HCT116 (cell line): ENCODE measurements at regions not wholly inside any gene's neighbourhood (a gene's known extent, or its start where the extent isn't known, plus 50 kb on each side); places are given as distances from the start of the nearest gene placed in this dataset.

Experiments used
- ATAC-seq: fragments of 200-7000 bp; cut with Tn5 transposase; 2 replicates; pipeline ENCODE4 v1.9.1; 2020; ENCODE audit warnings: mild to moderate bottlenecking, moderate library complexity
- BruUV-seq: library from RNA; stranded (reverse); fragments of 400-500 nt; replicated peaks from 2 replicates; lab custom pipeline; 2021; lab: Mats Ljungman, UMichigan
- CTCF ChIA-PET: fragments of 300-600 bp; sonication (Branson Sonifier 250); formaldehyde crosslinking; loops from one replicate; lab custom pipeline; 2021; ENCODE audit warnings: antibody characterized with exemption; lab: Charles Lee
- POLR2A ChIA-PET: fragments of 300-600, 350-600 bp; sonication (Branson Sonifier 250); formaldehyde crosslinking; loops from one replicate; lab custom pipeline; 2021; ENCODE audit warnings: antibody characterized with exemption; lab: Charles Lee
- RAD21 ChIA-PET, 2 experiments: fragments of 300-600 bp; sonication (Branson Sonifier 250); formaldehyde crosslinking; loops; one replicate each; lab custom pipeline; 2023; ENCODE audit warnings: low total read pairs in 2 of 2; ENCODE audit not compliant: uncharacterized antibody in 2 of 2, unreplicated experiment in 2 of 2, low non-redundant PET in 1 of 2; lab: Charles Lee
- DNase-seq: peaks from one replicate; pipeline ENCODE4 v3.0.0-alpha.2; 2010; ENCODE audit warnings: low read depth, low spot score
- H2AFZ ChIP-seq: fragments of 200-600 bp; shearing (Covaris generic), sonication (generic); 2 replicates; pipeline ENCODE4 v1.6.1; 2017; ENCODE audit warnings: low read depth, mixed run types, mixed read lengths, antibody characterized with exemption, low read length; ENCODE audit not compliant: poor library complexity, severe bottlenecking
- H3K27ac ChIP-seq: 2 replicates; pipeline ENCODE4 v1.5.1; 2012; ENCODE audit warnings: low read depth, low read length
- H3K27me3 ChIP-seq: fragments of 200-600 bp; sonication (generic); 2 replicates; pipeline ENCODE4 v1.6.1; 2016; ENCODE audit warnings: mixed run types, low read length, mixed read lengths; ENCODE audit not compliant: insufficient read depth
- H3K36me3 ChIP-seq, 2 experiments: fragments of 200-500 bp in 1 of 2; fragments of 200-600 bp in 1 of 2; sonication (Bioruptor generic) in 1 of 2; sonication (generic) in 1 of 2; 2 replicates each; pipeline versions ENCODE4 v1.5.1 to v1.6.1; 2014 to 2016; ENCODE audit warnings: low read length in 2 of 2, inconsistent platforms in 1 of 2, mixed read lengths in 1 of 2, mixed run types in 1 of 2; ENCODE audit not compliant: insufficient read depth in 2 of 2, control insufficient read depth in 1 of 2
- H3K4me1 ChIP-seq, 2 experiments: fragments of 200-600 bp in 1 of 2; sonication (generic) in 1 of 2; 2 replicates each; pipeline versions ENCODE4 v1.5.1 to v1.6.1; 2012 to 2017; ENCODE audit warnings: low read length in 2 of 2, inconsistent platforms in 1 of 2, mild to moderate bottlenecking in 1 of 2, mixed read lengths in 1 of 2, mixed run types in 1 of 2, moderate library complexity in 1 of 2; ENCODE audit not compliant: insufficient read depth in 2 of 2, control insufficient read depth in 1 of 2
- H3K4me2 ChIP-seq: fragments of 200-600 bp; sonication (generic); 2 replicates; pipeline ENCODE4 v1.6.1; 2017; ENCODE audit warnings: mixed run types, low read length, mixed read lengths
- H3K4me3 ChIP-seq, 2 experiments: fragments of 200-600 bp in 1 of 2; sonication (generic) in 1 of 2; replicated peaks in 1 of 2; 2 replicates each; pipeline ENCODE4 v1.5.1; 2011 to 2016; ENCODE audit warnings: low read length in 2 of 2, control low read depth in 1 of 2, low read depth in 1 of 2, mild to moderate bottlenecking in 1 of 2, mixed read lengths in 1 of 2, mixed run types in 1 of 2
- H3K79me2 ChIP-seq: fragments of 200-600 bp; sonication (generic); 2 replicates; pipeline ENCODE4 v1.6.1; 2017; ENCODE audit warnings: mild to moderate bottlenecking, mixed run types, low read length, moderate library complexity, mixed read lengths; ENCODE audit not compliant: insufficient read depth
- H3K9ac ChIP-seq: fragments of 200-600 bp; sonication (generic); 2 replicates; pipeline ENCODE4 v1.6.1; 2016; ENCODE audit warnings: low read length, mixed read lengths
- H3K9me2 ChIP-seq: fragments of 200-600 bp; sonication (generic), shearing (Covaris generic); 2 replicates; pipeline ENCODE4 v1.6.1; 2017; ENCODE audit warnings: mixed run types, mild to moderate bottlenecking, moderate library complexity; ENCODE audit not compliant: insufficient read depth
- H3K9me3 ChIP-seq, 2 experiments: fragments of 200-500 bp in 1 of 2; fragments of 200-600 bp in 1 of 2; sonication (Bioruptor generic) in 1 of 2; sonication (generic) in 1 of 2; 2 replicates each; pipeline ENCODE4 v1.6.1; 2014 to 2017; ENCODE audit warnings: low read length in 2 of 2, mixed read lengths in 2 of 2, inconsistent platforms in 1 of 2, low read depth in 1 of 2, mild to moderate bottlenecking in 1 of 2, mixed run types in 1 of 2, moderate library complexity in 1 of 2; ENCODE audit not compliant: control insufficient read depth in 1 of 2, insufficient read depth in 1 of 2
- H4K20me1 ChIP-seq: fragments of 200-600 bp; sonication (generic), shearing (Covaris generic); 2 replicates; pipeline ENCODE4 v1.6.1; 2017; ENCODE audit warnings: mixed run types, mild to moderate bottlenecking, moderate library complexity; ENCODE audit not compliant: insufficient read depth
- ATF3 ChIP-seq: IDR thresholded peaks from 2 replicates; pipeline ENCODE4 v1.6.1; 2012
- CBX3 ChIP-seq: IDR thresholded peaks from 2 replicates; pipeline ENCODE4 v1.6.1; 2012; ENCODE audit warnings: low read depth
- CTCF ChIP-seq, 3 experiments: fragments of 200-600 bp in 1 of 3; sonication (generic) in 1 of 3; IDR thresholded peaks in 2 of 3; conservative IDR thresholded peaks in 1 of 3; 2 replicates each; pipeline ENCODE4 v1.5.1; 2012 to 2017; ENCODE audit warnings: low read depth in 2 of 3, low read length in 2 of 3, antibody characterized with exemption in 1 of 3, borderline replicate concordance in 1 of 3, control low read depth in 1 of 3, mild to moderate bottlenecking in 1 of 3, mixed read lengths in 1 of 3, mixed run types in 1 of 3, moderate library complexity in 1 of 3; ENCODE audit not compliant: insufficient read depth in 1 of 3
- EGR1 ChIP-seq: IDR thresholded peaks from 2 replicates; pipeline ENCODE4 v1.6.1; 2012; ENCODE audit warnings: low read depth
- ELF1 ChIP-seq: IDR thresholded peaks from 2 replicates; pipeline ENCODE4 v1.6.1; 2012; ENCODE audit warnings: low read depth, borderline replicate concordance
- EZH2 ChIP-seq: fragments of 200-600 bp; sonication (generic); IDR thresholded peaks from 2 replicates; pipeline ENCODE4 v1.6.1; 2017; ENCODE audit warnings: antibody characterized with exemption, mixed run types
- EZH2phosphoT487 ChIP-seq: fragments of 200-600 bp; IDR thresholded peaks from 2 replicates; pipeline ENCODE4 v1.6.1; 2018; ENCODE audit warnings: antibody characterized with exemption, borderline replicate concordance
- JUND ChIP-seq: IDR thresholded peaks from 2 replicates; pipeline ENCODE4 v1.6.1; 2012
- POLR2A ChIP-seq: IDR thresholded peaks from 2 replicates; pipeline ENCODE4 v1.7.0; 2011; ENCODE audit warnings: borderline replicate concordance; ENCODE audit not compliant: insufficient read depth, insufficient read length; ENCODE audit errors: extremely low read depth
- RAD21 ChIP-seq: IDR thresholded peaks from 2 replicates; pipeline ENCODE4 v1.6.1; 2012; ENCODE audit warnings: low read depth, mild to moderate bottlenecking
- SIN3A ChIP-seq: IDR thresholded peaks from 2 replicates; pipeline ENCODE4 v1.6.1; 2012; ENCODE audit warnings: low read depth
- SRF ChIP-seq: IDR thresholded peaks from 2 replicates; pipeline ENCODE4 v1.6.1; 2012; ENCODE audit warnings: low read depth
- YY1 ChIP-seq: IDR thresholded peaks from 2 replicates; pipeline ENCODE4 v1.6.1; 2011; ENCODE audit warnings: low read length, low read depth, moderate library complexity, mild to moderate bottlenecking; ENCODE audit not compliant: insufficient replicate concordance; ENCODE audit errors: extremely low read depth
- intact Hi-C: fragments of 100-400 bp; cut with micrococcal nuclease; formaldehyde crosslinking; loops from 2 replicates; pipeline ENCODE4 v1.10.0; 2022

- Histone ChIP-seq H3K79me2 (no peaks in the 10 kb centered on the region), H4K20me1 (no peaks in the 10 kb centered on the region), H3K4me1 (no peaks in the 10 kb centered on the region), H3K9me3 (no peaks in the 10 kb centered on the region), H3K4me2 (no peak overlapping the region), H3K4me3 (no peak overlapping the region), H3K27me3 (no peaks in the 10 kb centered on the region), H3K9me2 (0 out of 2 replicates have a peak, but pooled peaks cover 3% of the 10 kb centered on the region), H3K9ac (no peak overlapping the region), H3K36me3 (no peaks in the 10 kb centered on the region), H2AFZ (no peak overlapping the region), H3K27ac (no peak overlapping the region)
- RAD21 ChIA-PET = no interaction called here
- intact Hi-C loops = no loop called here
- CTCF ChIA-PET = no interaction called here
- no peak for ATAC-seq
- TF ChIP-seq RAD21 (no peak), EZH2phosphoT487 (no peak), JUND (no peak), SIN3A (no peak), YY1 (no peak), ELF1 (no peak), CBX3 (no peak), POLR2A (no peak), EGR1 (no peak), ATF3 (no peak)
- no TSS peak for BruUV-seq
- no peak for DNase-seq
- POLR2A ChIA-PET = no interaction called here
Observed at GRCh38 chr6:126253431-126253830, 86.5 kb upstream of the CENPW start.

- TF ChIP-seq EGR1 (no peak), EZH2 (no peak), EZH2phosphoT487 (no peak), YY1 (no peak), CBX3 (no peak), SRF (no peak), CTCF (IDR thresholded peaks at IDR 0.05 in 2 of 3, conservative IDR thresholded peaks at IDR 0.05 in 1 of 3; ENCODE audit: borderline replicate concordance in 1 of 3, insufficient read depth in 1 of 3, low read depth in 2 of 3, low read length in 2 of 3) (no peak)
- Histone ChIP-seq H3K36me3 (no peaks in the 10 kb centered on the region), H3K4me1 (no peaks in the 10 kb centered on the region), H4K20me1 (no peaks in the 10 kb centered on the region), H3K27ac (no peak overlapping the region), H3K4me2 (no peak overlapping the region), H3K9ac (no peak overlapping the region), H3K9me3 (no peaks in the 10 kb centered on the region), H3K27me3 (no peaks in the 10 kb centered on the region), H2AFZ (no peak overlapping the region), H3K9me2 (no peaks in the 10 kb centered on the region), H3K4me3 (no peak overlapping the region), H3K79me2 (no peaks in the 10 kb centered on the region)
- DNase-seq = no peak
- ChIA-PET CTCF (no interaction called here), POLR2A (no interaction called here), RAD21 (no interaction called here)
- ATAC-seq = no peak
- BruUV-seq = no TSS peak
- intact Hi-C loops = no loop called here
Observed at GRCh38 chr6:126258150-126258549, 81.8 kb upstream of the CENPW start.
